Astrocyte of the spinal cord (primary cell): ENCODE measurements at regions not wholly inside any gene's neighbourhood (a gene's known extent, or its start where the extent isn't known, plus 50 kb on each side); places are given as distances from the start of the nearest gene placed in this dataset.

ENCODE experiments used
- DNase-seq: peaks from one replicate; pipeline ENCODE4 v3.0.0; 2011; ENCODE audit warnings: low read depth, low spot score
- H3K4me3 ChIP-seq: 2 replicates; pipeline ENCODE4 v1.5.1; 2011; ENCODE audit warnings: low read depth, mild to moderate bottlenecking, low read length, moderate library complexity
- CTCF ChIP-seq: IDR thresholded peaks from 2 replicates; pipeline ENCODE4 v1.5.1; 2012; ENCODE audit warnings: low read depth, mild to moderate bottlenecking, low read length, inconsistent platforms
- in situ Hi-C: cut with HindIII; loops from 2 replicates; pipeline ENCODE4 v1.10.0; 2017; ENCODE audit warnings: low sequenced_read_pairs

GRCh38 chr6:85172705-85173104 is 277.2 kb upstream of the NT5E start:
- in situ Hi-C loops = no loop called here
- H3K4me3 ChIP-seq = no peak overlapping the region
- TF ChIP-seq CTCF = no peak
- DNase-seq = no peak

- no peak for DNase-seq
- H3K4me3 ChIP-seq = no peak overlapping the region
- in situ Hi-C loops = no loop called here
- no peak for TF ChIP-seq CTCF
These were observed 277.7 kb upstream of the NT5E start for GRCh38 chr6:85172161-85172560.

GRCh38 chr6:85169189-85169588 is 280.7 kb upstream of the NT5E start:
- TF ChIP-seq CTCF = no peak
- no peak overlapping the region for H3K4me3 ChIP-seq
- DNase-seq = no peak
- in situ Hi-C loops = no loop called here

GRCh38 chr6:85168146-85168545 is 281.7 kb upstream of the NT5E start:
- DNase-seq = no peak
- TF ChIP-seq CTCF = no peak
- in situ Hi-C loops = no loop called here
- H3K4me3 ChIP-seq = no peak overlapping the region

GRCh38 chr6:85166114-85166741 is 283.7 kb upstream of the NT5E start:
- in situ Hi-C loops = no loop called here
- DNase-seq = no peak
- no peak overlapping the region for H3K4me3 ChIP-seq
- TF ChIP-seq CTCF = no peak

- in situ Hi-C loops = no loop called here
- H3K4me3 ChIP-seq = no peak overlapping the region
- DNase-seq = no peak
- no peak for TF ChIP-seq CTCF
These were observed 286.5 kb upstream of the NT5E start for GRCh38 chr6:85163156-85164080.
